GM21423 (cell line): ENCODE measurements at regions not wholly inside any gene's neighbourhood (a gene's known extent, or its start where the extent isn't known, plus 50 kb on each side); places are given as distances from the start of the nearest gene placed in this dataset.

Experiments used
- ATAC-seq: cut with Tn5 transposase; IDR thresholded peaks from one replicate; pipeline ENCODE4 v1.9.1; 2021; ENCODE audit warnings: mild to moderate bottlenecking, moderate library complexity; ENCODE audit not compliant: unreplicated experiment

- peak; percentile 67 for ATAC-seq
Observed at GRCh38 chr4:54359919-54360650, 131.0 kb downstream of the PDGFRA start.

GRCh38 chr4:54363037-54363436, 133.9 kb downstream of the PDGFRA start:
- no peak for ATAC-seq

- no peak for ATAC-seq
Observed at GRCh38 chr4:54365691-54366090, 136.6 kb downstream of the PDGFRA start.

GRCh38 chr4:54367059-54367458, 138.0 kb downstream of the PDGFRA start:
- no peak for ATAC-seq

- ATAC-seq = no peak
Observed at GRCh38 chr4:54368281-54369265, 139.5 kb downstream of the PDGFRA start.

- ATAC-seq = no peak
Observed at GRCh38 chr4:54371173-54371572, 142.1 kb downstream of the PDGFRA start.

GRCh38 chr4:54372951-54373350, 143.9 kb downstream of the PDGFRA start:
- ATAC-seq = no peak

GRCh38 chr4:54373718-54374210, 144.7 kb downstream of the PDGFRA start:
- ATAC-seq = no peak

- no peak for ATAC-seq
Observed at GRCh38 chr4:54378461-54378860, 149.4 kb downstream of the PDGFRA start.

GRCh38 chr4:54384152-54384551, 155.1 kb downstream of the PDGFRA start:
- no peak for ATAC-seq

GRCh38 chr4:54384563-54384962, 155.5 kb downstream of the PDGFRA start:
- ATAC-seq = no peak

GRCh38 chr4:54386042-54386669, 157.1 kb downstream of the PDGFRA start:
- no peak for ATAC-seq

GRCh38 chr4:54386693-54387092, 157.6 kb downstream of the PDGFRA start:
- ATAC-seq = no peak

GRCh38 chr4:54390670-54391069, 161.6 kb downstream of the PDGFRA start:
- no peak for ATAC-seq

GRCh38 chr4:54391104-54391503, 162.0 kb downstream of the PDGFRA start:
- no peak for ATAC-seq

GRCh38 chr4:54392479-54392878, 163.4 kb downstream of the PDGFRA start:
- ATAC-seq = no peak

GRCh38 chr4:54393243-54393642, 164.2 kb downstream of the PDGFRA start:
- no peak for ATAC-seq

- no peak for ATAC-seq
Observed at GRCh38 chr4:54395013-54395527, 166.0 kb downstream of the PDGFRA start.

GRCh38 chr4:54400188-54400587, 171.1 kb downstream of the PDGFRA start:
- no peak for ATAC-seq

- no peak for ATAC-seq
Observed at GRCh38 chr4:54400802-54401201, 171.7 kb downstream of the PDGFRA start.

- ATAC-seq = no peak
Observed at GRCh38 chr4:54402880-54403480, 173.9 kb downstream of the PDGFRA start.
